HEK293T (cell line): ENCODE measurements at regions not wholly inside any gene's neighbourhood (a gene's known extent, or its start where the extent isn't known, plus 50 kb on each side); places are given as distances from the start of the nearest gene placed in this dataset.

Experiments
- ARNT ChIP-seq: fragments of 450-650 bp; IDR thresholded peaks from 2 replicates; pipeline ENCODE4 v1.6.1; 2017; ENCODE audit warnings: mild to moderate bottlenecking
- BHLHE40 ChIP-seq: fragments of 450-650 bp; IDR thresholded peaks from 2 replicates; pipeline ENCODE4 v1.6.1; 2016; ENCODE audit warnings: mild to moderate bottlenecking, moderate library complexity, borderline replicate concordance
- ELF4 ChIP-seq: fragments of 450-650 bp; IDR thresholded peaks from 2 replicates; pipeline ENCODE4 v1.6.1; 2017; ENCODE audit warnings: antibody characterized with exemption
- FOXK2 ChIP-seq: fragments of 450-650 bp; IDR thresholded peaks from 2 replicates; pipeline ENCODE4 v1.6.1; 2016; ENCODE audit warnings: mild to moderate bottlenecking
- HDGF ChIP-seq: fragments of 450-650 bp; IDR thresholded peaks from 2 replicates; pipeline ENCODE4 v1.6.1; 2017; ENCODE audit warnings: antibody characterized with exemption, borderline replicate concordance
- LEF1 ChIP-seq: fragments of 450-650 bp; IDR thresholded peaks from 2 replicates; pipeline ENCODE4 v1.6.1; 2017; ENCODE audit warnings: mild to moderate bottlenecking, borderline replicate concordance
- SP1 ChIP-seq: fragments of 450-650 bp; IDR thresholded peaks from 2 replicates; pipeline ENCODE4 v1.6.1; 2017
- SUZ12 ChIP-seq: fragments of 450-650 bp; IDR thresholded peaks from 2 replicates; pipeline ENCODE4 v1.6.1; 2016; ENCODE audit warnings: mild to moderate bottlenecking
- TARDBP ChIP-seq: fragments of 450-650 bp; IDR thresholded peaks from 2 replicates; pipeline ENCODE4 v1.6.1; 2016
- ZNF384 ChIP-seq: fragments of 450-650 bp; IDR thresholded peaks from 2 replicates; pipeline ENCODE4 v1.6.1; 2016
- TF ChIP-seq, protein P1 (sequence below): fragments of 450-650 bp; IDR thresholded peaks from 2 replicates; pipeline ENCODE4 v1.6.1; 2016

DNA sequence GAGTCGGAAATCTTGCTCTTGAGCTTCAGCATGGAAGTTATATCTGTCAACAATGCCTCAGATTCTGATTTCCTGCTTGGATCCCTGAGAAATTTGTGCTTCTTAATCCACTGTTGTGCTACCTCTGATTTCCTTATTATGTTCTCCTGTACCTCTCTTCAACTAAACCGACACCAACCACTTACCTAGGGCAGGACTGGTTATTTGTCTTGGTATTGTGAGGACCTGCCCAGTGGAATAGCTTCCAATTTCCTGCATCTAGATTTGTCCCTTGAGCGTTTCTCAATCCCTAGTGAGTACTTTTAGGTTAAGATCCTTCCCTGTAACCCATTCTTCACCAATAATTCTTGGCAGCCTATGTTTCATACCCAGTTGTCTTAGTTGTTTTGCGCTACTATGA, 720.5 kb upstream of the ZNF385D start:
- no peak for TF ChIP-seq BHLHE40
- TF ChIP-seq LEF1, result no peak
- no peak for TF ChIP-seq TARDBP
- no peak for TF ChIP-seq ZNF384
- TF ChIP-seq SUZ12, result no peak
- TF ChIP-seq, protein P1, sequence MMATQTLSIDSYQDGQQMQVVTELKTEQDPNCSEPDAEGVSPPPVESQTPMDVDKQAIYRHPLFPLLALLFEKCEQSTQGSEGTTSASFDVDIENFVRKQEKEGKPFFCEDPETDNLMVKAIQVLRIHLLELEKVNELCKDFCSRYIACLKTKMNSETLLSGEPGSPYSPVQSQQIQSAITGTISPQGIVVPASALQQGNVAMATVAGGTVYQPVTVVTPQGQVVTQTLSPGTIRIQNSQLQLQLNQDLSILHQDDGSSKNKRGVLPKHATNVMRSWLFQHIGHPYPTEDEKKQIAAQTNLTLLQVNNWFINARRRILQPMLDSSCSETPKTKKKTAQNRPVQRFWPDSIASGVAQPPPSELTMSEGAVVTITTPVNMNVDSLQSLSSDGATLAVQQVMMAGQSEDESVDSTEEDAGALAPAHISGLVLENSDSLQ, result no peak
- TF ChIP-seq FOXK2, result no peak
- no peak for TF ChIP-seq HDGF
- no peak for TF ChIP-seq ELF4
- TF ChIP-seq ARNT, result no peak
- TF ChIP-seq SP1, result no peak
